GM12878 (cell line): ENCODE measurements at regions not wholly inside any gene's neighbourhood (a gene's known extent, or its start where the extent isn't known, plus 50 kb on each side); places are given as distances from the start of the nearest gene placed in this dataset.

Experiments used
- ATAC-seq: fragments of 200-7000 bp; cut with Tn5 transposase; 3 replicates; pipeline ENCODE4 v1.9.1; 2020; ENCODE audit warnings: mild to moderate bottlenecking, moderate library complexity
- BruUV-seq: library from RNA; stranded (reverse); fragments of 400-500 nt; replicated peaks from 2 replicates; lab custom pipeline; 2021; lab: Mats Ljungman, UMichigan
- CTCF ChIA-PET: fragments of 300-600 bp; sonication (Branson Sonifier 250); formaldehyde crosslinking; extraction: SDS; loops from one replicate; lab custom pipeline; 2021; ENCODE audit warnings: inconsistent platforms; lab: Yijun Ruan, JAX
- POLR2A ChIA-PET: fragments of 350-600 bp; formaldehyde crosslinking; extraction: SDS; loops from one replicate; lab custom pipeline; 2021; ENCODE audit warnings: inconsistent platforms; lab: Charles Lee
- RAD21 ChIA-PET: fragments of 300-600 bp; sonication (Branson Sonifier 250); formaldehyde crosslinking; loops from one replicate; lab custom pipeline; 2023; ENCODE audit warnings: antibody characterized with exemption; ENCODE audit not compliant: unreplicated experiment; lab: Charles Lee
- SMC1A ChIA-PET: fragments of 300-600 bp; sonication (Branson Sonifier 250); formaldehyde crosslinking; loops from one replicate; lab custom pipeline; 2023; ENCODE audit not compliant: unreplicated experiment, uncharacterized antibody; lab: Charles Lee
- DNase-seq: peaks from one replicate; pipeline ENCODE4 v3.0.0-alpha.2; 2011; ENCODE audit warnings: low read depth, low spot score
- FAIRE-seq: peaks from 3 replicates; lab custom pipeline; 2011; peaks lifted over from hg19 to GRCh38; lab: Jason Lieb, UNC
- H2AFZ ChIP-seq: 2 replicates; pipeline ENCODE4 v1.6.0; 2011; ENCODE audit warnings: low read depth, low read length, control low read depth; ENCODE audit not compliant: control insufficient read depth
- H3K27ac ChIP-seq: 2 replicates; pipeline ENCODE4 v1.5.1; 2011; ENCODE audit warnings: control low read depth; ENCODE audit not compliant: control insufficient read depth, insufficient read depth
- H3K27me3 ChIP-seq, 2 experiments: replicated peaks in 1 of 2; 2 replicates each; pipeline versions ENCODE4 v1.6.0 to v1.6.1; 2011; ENCODE audit warnings: low read length in 1 of 2; ENCODE audit not compliant: control insufficient read depth in 2 of 2, insufficient read depth in 2 of 2
- H3K36me3 ChIP-seq, 2 experiments: 2 replicates each; pipeline ENCODE4 v1.5.1; 2011; ENCODE audit warnings: low read length in 1 of 2; ENCODE audit not compliant: control insufficient read depth in 2 of 2, insufficient read depth in 2 of 2
- H3K4me1 ChIP-seq: 2 replicates; pipeline ENCODE4 v1.6.1; 2011; ENCODE audit warnings: mild to moderate bottlenecking, low read length, moderate library complexity, mixed read lengths; ENCODE audit not compliant: control insufficient read depth, insufficient read depth
- H3K4me2 ChIP-seq: 2 replicates; pipeline ENCODE4 v1.6.0; 2011; ENCODE audit warnings: control low read depth; ENCODE audit not compliant: control insufficient read depth, insufficient read depth
- H3K4me3 ChIP-seq: fragments of 200-600 bp; sonication (generic); 2 replicates; pipeline ENCODE4 v1.5.1; 2016
- H3K79me2 ChIP-seq: 2 replicates; pipeline ENCODE4 v1.6.0; 2011; ENCODE audit warnings: low read length; ENCODE audit not compliant: control insufficient read depth, insufficient read depth
- H3K9ac ChIP-seq: 2 replicates; pipeline ENCODE4 v1.8.0; 2011; ENCODE audit warnings: low read length, control low read depth, mixed read lengths; ENCODE audit not compliant: control insufficient read depth, insufficient read depth
- H3K9me3 ChIP-seq: replicated peaks from 3 replicates; pipeline ENCODE4 v1.5.1; 2011; ENCODE audit warnings: mild to moderate bottlenecking, low read length; ENCODE audit not compliant: control insufficient read depth, insufficient read depth
- H4K20me1 ChIP-seq: 2 replicates; pipeline ENCODE4 v1.6.0; 2011; ENCODE audit not compliant: control insufficient read depth, insufficient read depth
- BCLAF1 ChIP-seq: fragments of 450-650 bp; IDR thresholded peaks from 2 replicates; pipeline ENCODE4 v1.6.1; 2017; ENCODE audit warnings: antibody characterized with exemption, mild to moderate bottlenecking, moderate library complexity
- ESRRA ChIP-seq: IDR thresholded peaks from 2 replicates; pipeline ENCODE4 v1.6.1; 2012; ENCODE audit warnings: mild to moderate bottlenecking, low read length, improper control_type of control experiment
- KLF5 ChIP-seq: fragments of 450-650 bp; IDR thresholded peaks from 2 replicates; pipeline ENCODE4 v1.6.1; 2014; ENCODE audit warnings: mild to moderate bottlenecking; ENCODE audit not compliant: partially characterized antibody
- MAX ChIP-seq: IDR thresholded peaks from 2 replicates; pipeline ENCODE4 v1.6.1; 2012; ENCODE audit warnings: low read depth, low read length, improper control_type of control experiment
- MYC ChIP-seq: IDR thresholded peaks from 2 replicates; pipeline ENCODE4 v1.6.1; 2011; ENCODE audit warnings: mild to moderate bottlenecking, low read length, moderate library complexity, inconsistent platforms; ENCODE audit not compliant: insufficient read depth, insufficient replicate concordance, insufficient read length, severe bottlenecking
- POLR2A ChIP-seq: IDR thresholded peaks from 2 replicates; pipeline ENCODE4 v1.6.1; 2011; ENCODE audit warnings: low read depth, mild to moderate bottlenecking, low read length
- RB1 ChIP-seq: fragments of 450-650 bp; formaldehyde crosslinking; IDR thresholded peaks from 2 replicates; pipeline ENCODE4 v1.6.1; 2017; ENCODE audit warnings: mild to moderate bottlenecking, borderline replicate concordance
- SREBF1 ChIP-seq: IDR thresholded peaks from 2 replicates; pipeline ENCODE4 v1.6.1; 2012; ENCODE audit warnings: mild to moderate bottlenecking, low read length
- TARDBP ChIP-seq: IDR thresholded peaks from 2 replicates; pipeline ENCODE4 v1.6.1; 2016; ENCODE audit warnings: borderline replicate concordance
- ZBTB33 ChIP-seq: fragments of 450-650 bp; IDR thresholded peaks from 2 replicates; pipeline ENCODE4 v1.6.1; 2017; ENCODE audit warnings: mild to moderate bottlenecking
- WGBS: methylation state at CpG from one replicate; pipeline ENCODE4 v1.1.6; 2016; ENCODE audit warnings: low lambda C conversion rate; ENCODE audit not compliant: insufficient replicate concordance, insufficient coverage; ENCODE audit errors: missing lambda C conversion rate; 5-methylcytosine and 5-hydroxymethylcytosine counted together
- in situ Hi-C: fragments of 300-500 bp; cut with MboI; formaldehyde crosslinking; loops from 9 replicates; pipeline ENCODE4 v1.14.3; 2018; ENCODE audit warnings: mixed read lengths
- intact Hi-C: fragments of 100-400 bp; cut with micrococcal nuclease; formaldehyde crosslinking; loops from one replicate; pipeline ENCODE4 v1.14.2; 2022; ENCODE audit not compliant: unreplicated experiment

GRCh38 chr5:13263701-13264100, 680.8 kb downstream of the DNAH5 start:
- intact Hi-C loops, result no loop called here
- Histone ChIP-seq H3K79me2 (no peaks in the 10 kb centered on the region), H3K36me3 (no peaks in the 10 kb centered on the region), H3K27me3 (no peaks in the 10 kb centered on the region), H2AFZ (no peak overlapping the region), H3K27ac (no peak overlapping the region), H3K9me3 (no peaks in the 10 kb centered on the region), H4K20me1 (no peaks in the 10 kb centered on the region), H3K4me1 (no peaks in the 10 kb centered on the region), H3K9ac (no peak overlapping the region), H3K4me3 (no peak overlapping the region), H3K4me2 (no peak overlapping the region)
- 8% methylated on average over 1 of the region's 1 CpG for WGBS
- POLR2A ChIA-PET, result no interaction called here
- BruUV-seq, result no TSS peak
- no peak for TF ChIP-seq TARDBP
- no peak for TF ChIP-seq ZBTB33
- TF ChIP-seq MYC, result no peak
- no peak for TF ChIP-seq SREBF1
- TF ChIP-seq KLF5, result no peak
- no peak for TF ChIP-seq BCLAF1
- no peak for TF ChIP-seq POLR2A
- no peak for TF ChIP-seq MAX
- TF ChIP-seq ESRRA, result no peak
- TF ChIP-seq RB1, result no peak
- CTCF ChIA-PET, result no interaction called here
- FAIRE-seq, result no peak
- in situ Hi-C loops, result no loop called here
- RAD21 ChIA-PET, result no interaction called here
- ATAC-seq, result no peak
- DNase-seq, result no peak
- SMC1A ChIA-PET, result no interaction called here
